Activated CD8-positive, alpha-beta T cell treated with anti-CD3 and anti-CD28 coated beads for 36 hours (primary cell): ENCODE measurements at regions not wholly inside any gene's neighbourhood (a gene's known extent, or its start where the extent isn't known, plus 50 kb on each side); places are given as distances from the start of the nearest gene placed in this dataset.

ENCODE experiments used
- ATAC-seq: fragments of 200-7000 bp; cut with Tn5 transposase; one replicate; pipeline ENCODE4 v1.10.0; 2021; ENCODE audit warnings: mild to moderate bottlenecking, moderate library complexity
- CTCF ChIA-PET: fragments of 350-600 bp; sonication (Branson Sonifier 250); formaldehyde crosslinking; loops from one replicate; lab custom pipeline; 2021; ENCODE audit warnings: antibody characterized with exemption; lab: Charles Lee
- POLR2A ChIA-PET: fragments of 350-600 bp; sonication (Branson Sonifier 250); formaldehyde crosslinking; loops from one replicate; lab custom pipeline; 2021; ENCODE audit warnings: antibody characterized with exemption; lab: Charles Lee
- DNase-seq: peaks from one replicate; pipeline ENCODE4 v3.0.0-alpha.2; 2020
- H3K27ac Mint-ChIP-seq: one replicate; pipeline ENCODE4 v1.8.0; 2021; ENCODE audit warnings: mild to moderate bottlenecking, mixed read lengths
- H3K27me3 Mint-ChIP-seq: one replicate; pipeline ENCODE4 v1.8.0; 2021; ENCODE audit warnings: mixed read lengths
- H3K36me3 Mint-ChIP-seq: one replicate; pipeline ENCODE4 v1.8.0; 2021; ENCODE audit warnings: low read depth, mixed read lengths
- H3K4me1 Mint-ChIP-seq: one replicate; pipeline ENCODE4 v1.8.0; 2021; ENCODE audit warnings: low read depth, mixed read lengths
- H3K4me3 Mint-ChIP-seq: one replicate; pipeline ENCODE4 v1.8.0; 2021; ENCODE audit warnings: mild to moderate bottlenecking, moderate library complexity, mixed read lengths
- H3K9me3 Mint-ChIP-seq: one replicate; pipeline ENCODE4 v1.8.0; 2021; ENCODE audit warnings: mixed read lengths
- CTCF ChIP-seq: fragments of 200-600 bp; IDR thresholded peaks from one replicate; pipeline ENCODE4 v1.8.0; 2022; ENCODE audit warnings: antibody characterized with exemption, mild to moderate bottlenecking
- intact Hi-C: fragments of 100-400 bp; cut with micrococcal nuclease; formaldehyde crosslinking; loops from one replicate; pipeline ENCODE4 v1.10.0; 2022

- POLR2A ChIA-PET, result no interaction called here
- H3K4me1 Mint-ChIP-seq, result no peaks in the 10 kb centered on the region
- H3K36me3 Mint-ChIP-seq, result no peaks in the 10 kb centered on the region
- no peak for TF ChIP-seq CTCF
- intact Hi-C loops, result no loop called here
- no peak overlapping the region for H3K27ac Mint-ChIP-seq
- DNase-seq (no peak), ATAC-seq (no peak)
- no peaks in the 10 kb centered on the region for H3K9me3 Mint-ChIP-seq
- H3K4me3 Mint-ChIP-seq, result no peak overlapping the region
- peaks cover 1% of the 10 kb centered on the region for H3K27me3 Mint-ChIP-seq
- CTCF ChIA-PET, result no interaction called here
Measured at GRCh38 chr3:29004885-29005599, 275.8 kb upstream of the RBMS3 start.

GRCh38 chr3:29005862-29006261 is 275.0 kb upstream of the RBMS3 start:
- Mint-ChIP-seq H3K9me3 (no peaks in the 10 kb centered on the region), H3K36me3 (no peaks in the 10 kb centered on the region), H3K4me1 (no peaks in the 10 kb centered on the region), H3K27me3 (peaks cover 1% of the 10 kb centered on the region), H3K27ac (no peak overlapping the region), H3K4me3 (no peak overlapping the region)
- ChIA-PET POLR2A (no interaction called here), CTCF (no interaction called here)
- ATAC-seq (no peak), DNase-seq (no peak)
- intact Hi-C loops, result no loop called here
- no peak for TF ChIP-seq CTCF

GRCh38 chr3:29011441-29011840 is 269.4 kb upstream of the RBMS3 start:
- ChIA-PET CTCF (no interaction called here), POLR2A (no interaction called here)
- intact Hi-C loops, result no loop called here
- peaks cover under 1% of the 10 kb centered on the region for H3K27me3 Mint-ChIP-seq
- ATAC-seq (no peak), DNase-seq (no peak)
- H3K27ac Mint-ChIP-seq, result no peak overlapping the region
- H3K4me3 Mint-ChIP-seq, result no peak overlapping the region
- no peaks in the 10 kb centered on the region for H3K9me3 Mint-ChIP-seq
- TF ChIP-seq CTCF, result no peak
- no peaks in the 10 kb centered on the region for H3K4me1 Mint-ChIP-seq
- H3K36me3 Mint-ChIP-seq, result no peaks in the 10 kb centered on the region

- intact Hi-C loops, result no loop called here
- no peaks in the 10 kb centered on the region for H3K27me3 Mint-ChIP-seq
- H3K36me3 Mint-ChIP-seq, result no peaks in the 10 kb centered on the region
- TF ChIP-seq CTCF, result no peak
- H3K9me3 Mint-ChIP-seq, result no peaks in the 10 kb centered on the region
- ChIA-PET CTCF (no interaction called here), POLR2A (no interaction called here)
- no peak overlapping the region for H3K4me3 Mint-ChIP-seq
- H3K4me1 Mint-ChIP-seq, result no peaks in the 10 kb centered on the region
- DNase-seq (no peak), ATAC-seq (no peak)
- H3K27ac Mint-ChIP-seq, result no peak overlapping the region
Measured at GRCh38 chr3:29011966-29012365, 268.9 kb upstream of the RBMS3 start.

GRCh38 chr3:29022976-29023375 is 257.9 kb upstream of the RBMS3 start:
- H3K27me3 Mint-ChIP-seq, result peaks cover 3% of the 10 kb centered on the region
- H3K27ac Mint-ChIP-seq, result no peak overlapping the region
- POLR2A ChIA-PET, result no interaction called here
- peaks cover 8% of the 10 kb centered on the region for H3K9me3 Mint-ChIP-seq
- no peak overlapping the region for H3K4me3 Mint-ChIP-seq
- no peak for TF ChIP-seq CTCF
- CTCF ChIA-PET, result no interaction called here
- no peak for ATAC-seq
- peaks cover 7% of the 10 kb centered on the region for H3K4me1 Mint-ChIP-seq
- DNase-seq, result no peak
- intact Hi-C loops, result no loop called here
- no peaks in the 10 kb centered on the region for H3K36me3 Mint-ChIP-seq
